IMR-90 (cell line): ENCODE measurements at regions not wholly inside any gene's neighbourhood (a gene's known extent, or its start where the extent isn't known, plus 50 kb on each side); places are given as distances from the start of the nearest gene placed in this dataset.

Experiments used
- ATAC-seq: fragments of 200-7000 bp; cut with Tn5 transposase; 2 replicates; pipeline ENCODE4 v1.9.1; 2020; ENCODE audit warnings: low read depth, mild to moderate bottlenecking, moderate library complexity
- BruUV-seq: library from RNA; stranded (reverse); fragments of 400-500 nt; replicated peaks from 2 replicates; lab custom pipeline; 2021; lab: Mats Ljungman, UMichigan
- CTCF ChIA-PET: fragments of 300-600 bp; formaldehyde crosslinking; extraction: SDS; loops from one replicate; lab custom pipeline; 2021; ENCODE audit warnings: antibody characterized with exemption; lab: Yijun Ruan, JAX
- POLR2A ChIA-PET: fragments of 300-600 bp; sonication (Branson Sonifier 250); formaldehyde crosslinking; loops from one replicate; lab custom pipeline; 2022; ENCODE audit warnings: antibody characterized with exemption; ENCODE audit not compliant: unreplicated experiment; lab: Charles Lee
- DNase-seq: peaks from one replicate; pipeline ENCODE4 v3.0.0; 2013
- H2AFZ ChIP-seq: replicated peaks from 2 replicates; pipeline ENCODE3; 2013; ENCODE audit warnings: low read length, mild to moderate bottlenecking; ENCODE audit not compliant: poor library complexity
- H2AK5ac ChIP-seq: 2 replicates; pipeline ENCODE4 v1.6.1; 2013; ENCODE audit warnings: low read depth, low read length, inconsistent platforms
- H2AK9ac ChIP-seq: replicated peaks from 2 replicates; pipeline ENCODE3; 2013; ENCODE audit warnings: mild to moderate bottlenecking, low read depth, low read length, moderate library complexity; ENCODE audit not compliant: poor library complexity
- H2BK120ac ChIP-seq: 2 replicates; pipeline ENCODE4 v1.6.1; 2013; ENCODE audit warnings: low read depth, low read length, inconsistent platforms
- H2BK15ac ChIP-seq: 3 replicates; pipeline ENCODE4 v1.6.1; 2013; ENCODE audit warnings: low read depth, low read length, inconsistent platforms
- H2BK20ac ChIP-seq: 2 replicates; pipeline ENCODE4 v1.6.1; 2013; ENCODE audit warnings: low read depth, mild to moderate bottlenecking, inconsistent platforms, low read length, moderate library complexity
- H2BK5ac ChIP-seq: 2 replicates; pipeline ENCODE4 v1.6.1; 2013; ENCODE audit warnings: mild to moderate bottlenecking, low read depth, low read length, inconsistent platforms; ENCODE audit not compliant: poor library complexity, severe bottlenecking
- H3K14ac ChIP-seq: replicated peaks from 2 replicates; pipeline ENCODE4 v1.6.1; 2013; ENCODE audit warnings: low read depth, low read length, inconsistent platforms
- H3K18ac ChIP-seq: 2 replicates; pipeline ENCODE4 v1.6.1; 2013; ENCODE audit warnings: low read depth, low read length, control low read depth
- H3K23ac ChIP-seq: 2 replicates; pipeline ENCODE4 v1.6.1; 2013; ENCODE audit warnings: low read depth, low read length, inconsistent platforms
- H3K27ac ChIP-seq: 2 replicates; pipeline ENCODE4 v1.5.1; 2013; ENCODE audit warnings: mild to moderate bottlenecking, control low read depth, low read length; ENCODE audit not compliant: insufficient read depth
- H3K27me3 ChIP-seq: 2 replicates; pipeline ENCODE4 v1.6.1; 2013; ENCODE audit warnings: low read length; ENCODE audit not compliant: control insufficient read depth, insufficient read depth
- H3K36me3 ChIP-seq: 2 replicates; pipeline ENCODE4 v1.6.1; 2013; ENCODE audit warnings: low read length, mixed read lengths; ENCODE audit not compliant: control insufficient read depth, insufficient read depth
- H3K4ac ChIP-seq: 2 replicates; pipeline ENCODE4 v1.6.1; 2013; ENCODE audit warnings: low read depth, low read length, inconsistent platforms
- H3K4me1 ChIP-seq: 2 replicates; pipeline ENCODE4 v1.6.1; 2013; ENCODE audit warnings: low read length, mixed read lengths; ENCODE audit not compliant: control insufficient read depth, insufficient read depth
- H3K4me2 ChIP-seq: 2 replicates; pipeline ENCODE4 v1.6.1; 2013; ENCODE audit warnings: low read depth, mild to moderate bottlenecking, control low read depth, low read length, moderate library complexity
- H3K4me3 ChIP-seq: 2 replicates; pipeline ENCODE4 v1.5.1; 2013; ENCODE audit warnings: low read depth, mild to moderate bottlenecking, control low read depth, low read length, moderate library complexity; ENCODE audit not compliant: insufficient read depth
- H3K56ac ChIP-seq: 2 replicates; pipeline ENCODE4 v1.6.1; 2013; ENCODE audit warnings: low read length, inconsistent platforms; ENCODE audit not compliant: insufficient read depth; ENCODE audit errors: extremely low read depth
- H3K79me1 ChIP-seq, 2 experiments: 2 replicates each; pipeline ENCODE4 v1.6.1; 2013; ENCODE audit warnings: low read length in 2 of 2, inconsistent platforms in 1 of 2, low read depth in 1 of 2
- H3K9ac ChIP-seq: 2 replicates; pipeline ENCODE4 v1.6.1; 2013; ENCODE audit warnings: low read depth, low read length, control low read depth
- H3K9me1 ChIP-seq: 2 replicates; pipeline ENCODE4 v1.6.1; 2013; ENCODE audit warnings: low read length, inconsistent platforms; ENCODE audit not compliant: insufficient read depth
- H3K9me3 ChIP-seq: 2 replicates; pipeline ENCODE4 v1.6.1; 2013; ENCODE audit warnings: low read length; ENCODE audit not compliant: control insufficient read depth, insufficient read depth
- H4K20me1 ChIP-seq: 2 replicates; pipeline ENCODE4 v1.6.1; 2013; ENCODE audit warnings: low read length, inconsistent platforms; ENCODE audit not compliant: insufficient read depth
- H4K5ac ChIP-seq: 2 replicates; pipeline ENCODE4 v1.6.1; 2013; ENCODE audit warnings: mild to moderate bottlenecking, low read depth, low read length, control low read depth
- H4K8ac ChIP-seq, 2 experiments: 2 replicates each; pipeline ENCODE4 v1.6.1; 2013; ENCODE audit warnings: low read depth in 2 of 2, low read length in 2 of 2, control low read depth in 1 of 2, inconsistent platforms in 1 of 2
- H4K91ac ChIP-seq: 2 replicates; pipeline ENCODE4 v1.6.1; 2013; ENCODE audit warnings: low read depth, low read length, inconsistent platforms; ENCODE audit not compliant: insufficient read depth
- BHLHE40 ChIP-seq: fragments of 150-350 bp; IDR thresholded peaks from 2 replicates; pipeline ENCODE4 v1.6.1; 2016; ENCODE audit warnings: mild to moderate bottlenecking, low read depth, low read length
- CEBPB ChIP-seq: IDR thresholded peaks from 2 replicates; pipeline ENCODE4 v1.6.1; 2012; ENCODE audit warnings: low read depth, low read length, improper control_type of control experiment
- CHD1 ChIP-seq: IDR thresholded peaks from 2 replicates; pipeline ENCODE4 v1.6.1; 2012; ENCODE audit warnings: low read depth, low read length, improper control_type of control experiment
- FOS ChIP-seq: fragments of 150-350 bp; IDR thresholded peaks from 2 replicates; pipeline ENCODE4 v1.6.1; 2016; ENCODE audit warnings: low read depth, low read length
- MAFK ChIP-seq: IDR thresholded peaks from 2 replicates; pipeline ENCODE4 v1.6.1; 2012; ENCODE audit warnings: low read depth, low read length, improper control_type of control experiment
- MAZ ChIP-seq: IDR thresholded peaks from 2 replicates; pipeline ENCODE4 v1.6.1; 2012; ENCODE audit warnings: low read depth, mild to moderate bottlenecking, low read length, improper control_type of control experiment, moderate library complexity, borderline replicate concordance
- MXI1 ChIP-seq: IDR thresholded peaks from 2 replicates; pipeline ENCODE4 v1.6.1; 2012; ENCODE audit warnings: low read depth, mild to moderate bottlenecking, low read length, moderate library complexity, borderline replicate concordance
- NFE2L2 ChIP-seq: fragments of 150-350 bp; IDR thresholded peaks from 2 replicates; pipeline ENCODE4 v1.6.1; 2016; ENCODE audit warnings: low read depth, mild to moderate bottlenecking, low read length
- POLR2A ChIP-seq: IDR thresholded peaks from 2 replicates; pipeline ENCODE4 v1.6.1; 2012; ENCODE audit warnings: mild to moderate bottlenecking, low read depth, low read length
- RCOR1 ChIP-seq: IDR thresholded peaks from 2 replicates; pipeline ENCODE4 v1.6.1; 2012; ENCODE audit warnings: mild to moderate bottlenecking, low read length, improper control_type of control experiment; ENCODE audit not compliant: insufficient replicate concordance
- RFX5 ChIP-seq: IDR thresholded peaks from 2 replicates; pipeline ENCODE4 v1.8.0; 2012; ENCODE audit warnings: low read depth, mild to moderate bottlenecking, low read length, moderate library complexity
- SMC3 ChIP-seq: fragments of 150-350 bp; IDR thresholded peaks from 2 replicates; pipeline ENCODE4 v1.6.1; 2016; ENCODE audit warnings: low read depth, mild to moderate bottlenecking, antibody characterized with exemption, low read length, moderate library complexity
- USF2 ChIP-seq: fragments of 150-350 bp; IDR thresholded peaks from 2 replicates; pipeline ENCODE4 v1.6.1; 2017; ENCODE audit warnings: mild to moderate bottlenecking, antibody characterized with exemption, low read length, low read depth
- dilution Hi-C: fragments of 300-500 bp; cut with HindIII; formaldehyde crosslinking; loops from one replicate; pipeline ENCODE4 v1.14.3; 2018; ENCODE audit warnings: low sequenced_read_pairs; ENCODE audit not compliant: unreplicated experiment
- in situ Hi-C: fragments of 300-500 bp; cut with MboI; formaldehyde crosslinking; loops from 3 replicates; pipeline ENCODE4 v1.14.3; 2019; ENCODE audit warnings: low sequenced_read_pairs, inconsistent platforms, mixed read lengths
- intact Hi-C: fragments of 100-400 bp; cut with micrococcal nuclease; formaldehyde crosslinking; loops from 2 replicates; pipeline ENCODE4 v1.10.0; 2022
- TF ChIP-seq, protein P1 (sequence below): conservative IDR thresholded peaks from 2 replicates; pipeline ENCODE4 v1.5.1; 2012; ENCODE audit warnings: mild to moderate bottlenecking, low read depth, low read length, improper control_type of control experiment
- TF ChIP-seq, protein P2 (sequence below): fragments of 150-350 bp; IDR thresholded peaks from 2 replicates; pipeline ENCODE4 v1.6.1; 2016; ENCODE audit warnings: low read depth, mild to moderate bottlenecking, low read length, moderate library complexity, borderline replicate concordance

DNA sequence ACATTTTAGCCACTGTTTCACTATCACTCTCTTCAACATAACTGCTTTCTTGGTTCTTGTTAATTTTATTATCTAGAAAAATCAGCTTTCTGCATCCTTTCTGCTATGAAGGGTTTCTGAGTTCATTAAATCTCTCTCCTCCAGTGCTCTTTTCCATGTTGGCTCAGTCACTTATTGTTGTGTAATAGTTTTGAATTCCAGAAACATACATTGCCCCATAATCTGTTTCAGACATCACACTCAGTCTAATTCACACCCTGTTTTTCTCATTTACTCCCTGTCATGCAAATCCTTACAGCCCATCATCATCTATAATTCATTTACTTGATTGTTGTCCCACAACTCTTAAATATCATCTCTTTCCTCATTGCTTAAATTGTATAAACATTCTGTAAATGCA, 176.1 kb upstream of the CDH12 start:
- H3K4me1 ChIP-seq, result no peaks in the 10 kb centered on the region
- no peak overlapping the region for H3K4ac ChIP-seq
- no peak overlapping the region for H2AK5ac ChIP-seq
- H2BK15ac ChIP-seq, result no peak overlapping the region
- in situ Hi-C loops (no loop called here), intact Hi-C loops (no loop called here), dilution Hi-C loops (no loop called here)
- H3K56ac ChIP-seq, result no peak overlapping the region
- H3K9ac ChIP-seq, result no peak overlapping the region
- no peaks in the 10 kb centered on the region for H3K79me1 ChIP-seq
- no peak overlapping the region for H2AFZ ChIP-seq
- DNase-seq, result no peak
- H3K36me3 ChIP-seq, result no peaks in the 10 kb centered on the region
- no peak overlapping the region for H4K8ac ChIP-seq
- no peak overlapping the region for H2AK9ac ChIP-seq
- no peak overlapping the region for H2BK5ac ChIP-seq
- H4K91ac ChIP-seq, result no peak overlapping the region
- ATAC-seq, result no peak
- H3K14ac ChIP-seq, result no peak overlapping the region
- peaks cover 2% of the 10 kb centered on the region for H3K9me3 ChIP-seq
- H4K5ac ChIP-seq, result no peak overlapping the region
- TF ChIP-seq, protein P1, sequence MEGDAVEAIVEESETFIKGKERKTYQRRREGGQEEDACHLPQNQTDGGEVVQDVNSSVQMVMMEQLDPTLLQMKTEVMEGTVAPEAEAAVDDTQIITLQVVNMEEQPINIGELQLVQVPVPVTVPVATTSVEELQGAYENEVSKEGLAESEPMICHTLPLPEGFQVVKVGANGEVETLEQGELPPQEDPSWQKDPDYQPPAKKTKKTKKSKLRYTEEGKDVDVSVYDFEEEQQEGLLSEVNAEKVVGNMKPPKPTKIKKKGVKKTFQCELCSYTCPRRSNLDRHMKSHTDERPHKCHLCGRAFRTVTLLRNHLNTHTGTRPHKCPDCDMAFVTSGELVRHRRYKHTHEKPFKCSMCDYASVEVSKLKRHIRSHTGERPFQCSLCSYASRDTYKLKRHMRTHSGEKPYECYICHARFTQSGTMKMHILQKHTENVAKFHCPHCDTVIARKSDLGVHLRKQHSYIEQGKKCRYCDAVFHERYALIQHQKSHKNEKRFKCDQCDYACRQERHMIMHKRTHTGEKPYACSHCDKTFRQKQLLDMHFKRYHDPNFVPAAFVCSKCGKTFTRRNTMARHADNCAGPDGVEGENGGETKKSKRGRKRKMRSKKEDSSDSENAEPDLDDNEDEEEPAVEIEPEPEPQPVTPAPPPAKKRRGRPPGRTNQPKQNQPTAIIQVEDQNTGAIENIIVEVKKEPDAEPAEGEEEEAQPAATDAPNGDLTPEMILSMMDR, result no peak
- TF ChIP-seq MXI1, result no peak
- no peak for TF ChIP-seq USF2
- no peak for TF ChIP-seq CEBPB
- no peak for TF ChIP-seq BHLHE40
- no peak for TF ChIP-seq SMC3
- no peak for TF ChIP-seq NFE2L2
- TF ChIP-seq MAFK, result no peak
- no peak for TF ChIP-seq FOS
- TF ChIP-seq, protein P2, sequence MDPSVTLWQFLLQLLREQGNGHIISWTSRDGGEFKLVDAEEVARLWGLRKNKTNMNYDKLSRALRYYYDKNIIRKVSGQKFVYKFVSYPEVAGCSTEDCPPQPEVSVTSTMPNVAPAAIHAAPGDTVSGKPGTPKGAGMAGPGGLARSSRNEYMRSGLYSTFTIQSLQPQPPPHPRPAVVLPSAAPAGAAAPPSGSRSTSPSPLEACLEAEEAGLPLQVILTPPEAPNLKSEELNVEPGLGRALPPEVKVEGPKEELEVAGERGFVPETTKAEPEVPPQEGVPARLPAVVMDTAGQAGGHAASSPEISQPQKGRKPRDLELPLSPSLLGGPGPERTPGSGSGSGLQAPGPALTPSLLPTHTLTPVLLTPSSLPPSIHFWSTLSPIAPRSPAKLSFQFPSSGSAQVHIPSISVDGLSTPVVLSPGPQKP, result no peak
- no peak for TF ChIP-seq RCOR1
- no peak for TF ChIP-seq CHD1
- TF ChIP-seq RFX5, result no peak
- TF ChIP-seq MAZ, result no peak
- no peak for TF ChIP-seq POLR2A
- H2BK20ac ChIP-seq, result no peak overlapping the region
- POLR2A ChIA-PET, result no interaction called here
- H3K27ac ChIP-seq, result no peak overlapping the region
- no peak overlapping the region for H3K18ac ChIP-seq
- no peak overlapping the region for H2BK120ac ChIP-seq
- H3K9me1 ChIP-seq, result no peaks in the 10 kb centered on the region
- BruUV-seq, result no TSS peak
- H3K4me3 ChIP-seq, result no peak overlapping the region
- no peaks in the 10 kb centered on the region for H4K20me1 ChIP-seq
- H3K23ac ChIP-seq, result no peak overlapping the region
- no peak overlapping the region for H3K4me2 ChIP-seq
- CTCF ChIA-PET, result no interaction called here
- no peaks in the 10 kb centered on the region for H3K27me3 ChIP-seq
